ENCODE measurements at regions not wholly inside any gene's neighbourhood (a gene's known extent, or its start where the extent isn't known, plus 50 kb on each side); places are given as distances from the start of the nearest gene placed in this dataset.

GRCh38 chr4:4625488-4625887 lies 83.6 kb upstream of the STX18 start:
- no peaks in the 10 kb centered on the region for H4K20me1 ChIP-seq (ENCODE audit: insufficient read depth)
- H3K27me3 ChIP-seq (ENCODE audit: insufficient read depth, low read depth), result no peaks in the 10 kb centered on the region
- H3K79me2 ChIP-seq (ENCODE audit: insufficient read depth, low read depth), result no peaks in the 10 kb centered on the region
- no peak overlapping the region for H2AFZ ChIP-seq (ENCODE audit: low read depth)
- no peak overlapping the region for H3K4me2 ChIP-seq
- no peaks in the 10 kb centered on the region for H3K36me3 ChIP-seq (ENCODE audit: insufficient read depth)
- no peak overlapping the region for H3K9ac ChIP-seq
- H3K4me3 ChIP-seq (IDR thresholded peaks at IDR 0.05; ENCODE audit: insufficient read depth, low read depth, low read length), result no peak overlapping the region
- H3K27ac ChIP-seq, result no peak overlapping the region
- no peaks in the 10 kb centered on the region for H3K4me1 ChIP-seq (ENCODE audit: low read depth, poor library complexity, severe bottlenecking)
- TF ChIP-seq CTCF (conservative IDR thresholded peaks at IDR 0.05; ENCODE audit: low read depth, low read length), result no peak

GRCh38 chr4:4624276-4624897 lies 82.5 kb upstream of the STX18 start:
- no peak for TF ChIP-seq CTCF (conservative IDR thresholded peaks at IDR 0.05; ENCODE audit: low read depth, low read length)
- no peaks in the 10 kb centered on the region for H3K79me2 ChIP-seq (ENCODE audit: insufficient read depth, low read depth)
- no peak overlapping the region for H3K27ac ChIP-seq
- no peaks in the 10 kb centered on the region for H3K36me3 ChIP-seq (ENCODE audit: insufficient read depth)
- no peak overlapping the region for H3K9ac ChIP-seq
- no peak overlapping the region for H2AFZ ChIP-seq (ENCODE audit: low read depth)
- H3K27me3 ChIP-seq (ENCODE audit: insufficient read depth, low read depth), result no peaks in the 10 kb centered on the region
- no peak overlapping the region for H3K4me3 ChIP-seq (IDR thresholded peaks at IDR 0.05; ENCODE audit: insufficient read depth, low read depth, low read length)
- no peaks in the 10 kb centered on the region for H3K4me1 ChIP-seq (ENCODE audit: low read depth, poor library complexity, severe bottlenecking)
- no peaks in the 10 kb centered on the region for H4K20me1 ChIP-seq (ENCODE audit: insufficient read depth)
- no peak overlapping the region for H3K4me2 ChIP-seq

- Histone ChIP-seq H3K4me1 (ENCODE audit: low read depth, poor library complexity, severe bottlenecking) (no peaks in the 10 kb centered on the region), H4K20me1 (ENCODE audit: insufficient read depth) (no peaks in the 10 kb centered on the region), H3K79me2 (ENCODE audit: insufficient read depth, low read depth) (no peaks in the 10 kb centered on the region), H2AFZ (ENCODE audit: low read depth) (no peak overlapping the region), H3K4me3 (IDR thresholded peaks at IDR 0.05; ENCODE audit: insufficient read depth, low read depth, low read length) (no peak overlapping the region), H3K36me3 (ENCODE audit: insufficient read depth) (no peaks in the 10 kb centered on the region), H3K9ac (no peak overlapping the region), H3K4me2 (no peak overlapping the region), H3K27me3 (ENCODE audit: insufficient read depth, low read depth) (no peaks in the 10 kb centered on the region), H3K27ac (no peak overlapping the region)
- TF ChIP-seq CTCF (conservative IDR thresholded peaks at IDR 0.05; ENCODE audit: low read depth, low read length), result no peak
These were observed 78.0 kb upstream of the STX18 start for GRCh38 chr4:4619821-4620220.

- Histone ChIP-seq H3K27me3 (ENCODE audit: insufficient read depth, low read depth) (no peaks in the 10 kb centered on the region), H3K4me1 (ENCODE audit: low read depth, poor library complexity, severe bottlenecking) (no peaks in the 10 kb centered on the region), H3K36me3 (ENCODE audit: insufficient read depth) (no peaks in the 10 kb centered on the region), H3K27ac (no peak overlapping the region), H2AFZ (ENCODE audit: low read depth) (no peak overlapping the region), H3K4me2 (no peak overlapping the region), H4K20me1 (ENCODE audit: insufficient read depth) (no peaks in the 10 kb centered on the region), H3K9ac (no peak overlapping the region), H3K4me3 (IDR thresholded peaks at IDR 0.05; ENCODE audit: insufficient read depth, low read depth, low read length) (no peak overlapping the region), H3K79me2 (ENCODE audit: insufficient read depth, low read depth) (no peaks in the 10 kb centered on the region)
- TF ChIP-seq CTCF (conservative IDR thresholded peaks at IDR 0.05; ENCODE audit: low read depth, low read length), result no peak
These were observed 77.0 kb upstream of the STX18 start for GRCh38 chr4:4618847-4619246.
